Prostate gland (tissue), 2 donors: ENCODE measurements at regions not wholly inside any gene's neighbourhood (a gene's known extent, or its start where the extent isn't known, plus 50 kb on each side); places are given as distances from the start of the nearest gene placed in this dataset.
"Not testable (repeated sequence)": the region's sequence is repeated elsewhere in the genome, so short reads cannot be mapped to it uniquely, and the experiment has no call there.

Experiments used
- DNase-seq: peaks from one replicate; pipeline ENCODE4 v3.0.0-alpha.2; 2019; ENCODE audit warnings: low spot score
- H3K27ac ChIP-seq, 2 donors: fragments of 200-600 bp; sonication (generic); 2 replicates each; pipeline ENCODE4 v1.5.1; 2017 to 2019
- H3K27me3 ChIP-seq: fragments of 200-600 bp; sonication (generic); replicated peaks from 2 replicates; pipeline ENCODE4 v1.5.1; 2019; ENCODE audit not compliant: insufficient read depth
- H3K36me3 ChIP-seq, 2 donors: fragments of 200-600 bp; sonication (generic); 1 replicate in 1 of 2; 2 replicates in 1 of 2; pipeline versions ENCODE4 v1.5.1 to v1.8.1; 2017 to 2019
- H3K4me1 ChIP-seq: fragments of 200-600 bp; sonication (generic); replicated peaks from 2 replicates; pipeline ENCODE4 v1.5.1; 2019
- H3K4me3 ChIP-seq, 2 donors: fragments of 200-600 bp; sonication (generic); 2 replicates each; pipeline ENCODE4 v1.5.1; 2017 to 2019
- H3K9me3 ChIP-seq: fragments of 200-600 bp; sonication (generic); 2 replicates; pipeline ENCODE4 v1.5.1; 2017
- CTCF ChIP-seq, 4 experiments: fragments of 200-600 bp in 2 of 4; fragments of 450-650 bp in 2 of 4; sonication (generic) in 2 of 4; IDR thresholded peaks; 1 replicate in 3 of 4; 2 replicates in 1 of 4; pipeline ENCODE4 v1.5.1; 2016 to 2019; ENCODE audit warnings: antibody characterized with exemption in 4 of 4, mild to moderate bottlenecking in 2 of 4, moderate library complexity in 2 of 4
- POLR2A ChIP-seq: fragments of 450-650 bp; IDR thresholded peaks from one replicate; pipeline ENCODE4 v1.6.1; 2016; ENCODE audit warnings: antibody characterized with exemption, mild to moderate bottlenecking
- POLR2AphosphoS5 ChIP-seq: sonication (generic); formaldehyde crosslinking; IDR thresholded peaks from one replicate; pipeline ENCODE4 v1.6.1; 2017; ENCODE audit warnings: antibody characterized with exemption
- WGBS: methylation state at CpG from one replicate; pipeline ENCODE4 v1.1.5; 2018; 5-methylcytosine and 5-hydroxymethylcytosine counted together
- intact Hi-C: fragments of 100-400 bp; cut with DNase I; formaldehyde crosslinking; loops from one replicate; pipeline ENCODE4 v1.14.2; 2022

GRCh38 chrX:124764354-124764753, 418.0 kb downstream of the SH2D1A start:
- Histone ChIP-seq H3K27me3 (no peaks in the 10 kb centered on the region), H3K36me3 (no peaks in the 10 kb centered on the region), H3K4me1 (no peaks in the 10 kb centered on the region), H3K27ac (no peak overlapping the region), H3K4me3 (no peak overlapping the region), H3K9me3 (no peaks in the 10 kb centered on the region)
- TF ChIP-seq POLR2AphosphoS5 (no peak), CTCF (IDR thresholded peaks at IDR 0.05) (no peak), POLR2A (no peak)
- WGBS, result 93% methylated on average over 1 of the region's 1 CpG
- intact Hi-C loops, result no loop called here
- DNase-seq, result no peak

DNA sequence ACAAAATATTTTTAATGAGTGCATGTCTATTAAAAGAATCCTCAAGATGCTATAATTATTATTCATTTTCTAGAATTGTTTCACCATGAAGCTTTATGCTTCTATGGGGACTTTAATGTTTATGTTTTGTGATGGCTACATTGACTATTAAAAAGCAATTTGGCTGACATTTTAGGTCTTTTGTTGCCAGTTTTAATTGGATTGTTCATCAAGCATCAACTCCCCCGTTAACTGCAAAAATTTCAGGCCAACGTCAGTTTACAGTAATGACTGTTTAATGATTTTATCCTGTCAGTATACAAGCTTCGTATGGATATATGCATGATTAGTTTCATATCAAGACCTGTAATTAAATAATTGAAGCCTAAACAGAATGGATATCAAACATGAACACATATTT, 422.8 kb downstream of the SH2D1A start:
- H3K4me3 ChIP-seq, result no peak overlapping the region
- intact Hi-C loops, result no loop called here
- H3K36me3 ChIP-seq, result no peaks in the 10 kb centered on the region
- DNase-seq, result no peak
- no peaks in the 10 kb centered on the region for H3K27me3 ChIP-seq
- TF ChIP-seq POLR2A, result no peak
- no peak for TF ChIP-seq POLR2AphosphoS5
- no peak for TF ChIP-seq CTCF (IDR thresholded peaks at IDR 0.05)
- WGBS, result 47% methylated on average over 3 of the region's 3 CpGs
- no peaks in the 10 kb centered on the region for H3K9me3 ChIP-seq
- no peak overlapping the region for H3K27ac ChIP-seq
- no peaks in the 10 kb centered on the region for H3K4me1 ChIP-seq

GRCh38 chrX:124771292-124771691, 424.9 kb downstream of the SH2D1A start:
- Histone ChIP-seq H3K9me3 (no peaks in the 10 kb centered on the region), H3K27ac (no peak overlapping the region), H3K27me3 (no peaks in the 10 kb centered on the region), H3K36me3 (no peaks in the 10 kb centered on the region), H3K4me1 (no peaks in the 10 kb centered on the region), H3K4me3 (no peak overlapping the region)
- no peak for DNase-seq
- no peak for TF ChIP-seq POLR2A
- no peak for TF ChIP-seq CTCF (IDR thresholded peaks at IDR 0.05)
- TF ChIP-seq POLR2AphosphoS5, result no peak
- intact Hi-C loops, result no loop called here
- WGBS, result 95% methylated on average over 2 of the region's 2 CpGs

GRCh38 chrX:124788253-124788652, 441.9 kb downstream of the SH2D1A start:
- H3K4me1 ChIP-seq, intact Hi-C loops: not testable (repeated sequence)

DNA sequence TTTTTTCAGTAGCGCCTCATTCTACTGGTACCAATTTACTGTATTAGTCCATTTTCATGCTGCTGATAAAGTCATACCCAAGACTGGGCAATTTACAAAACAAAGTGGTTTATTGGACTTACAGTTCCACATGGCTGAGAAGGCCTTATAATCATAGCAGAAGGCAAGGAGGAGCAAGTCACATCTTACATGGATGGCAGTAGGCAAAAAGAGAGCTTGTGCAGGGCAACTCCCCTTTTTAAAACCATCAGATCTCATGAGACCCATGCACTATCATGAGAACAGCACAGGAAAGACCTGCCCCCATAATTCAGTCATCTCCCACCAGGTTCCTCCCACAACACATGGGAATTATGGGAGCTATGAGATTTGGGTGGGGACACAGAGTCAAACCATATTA, 443.5 kb downstream of the SH2D1A start:
- H3K36me3 ChIP-seq, H3K9me3 ChIP-seq, H3K4me1 ChIP-seq, H3K4me3 ChIP-seq, H3K27me3 ChIP-seq, H3K27ac ChIP-seq, DNase-seq, intact Hi-C loops: not testable (repeated sequence)
- 100% methylated on average over 1 of the region's 1 CpG for WGBS

More at GRCh38 chrX:124788253-124788652, 441.9 kb downstream of the SH2D1A start:
- DNase-seq, H3K27ac ChIP-seq, H3K27me3 ChIP-seq, H3K36me3 ChIP-seq, H3K9me3 ChIP-seq, H3K4me3 ChIP-seq: not testable (repeated sequence)
- WGBS, result 98% methylated on average over 4 of the region's 4 CpGs

DNA sequence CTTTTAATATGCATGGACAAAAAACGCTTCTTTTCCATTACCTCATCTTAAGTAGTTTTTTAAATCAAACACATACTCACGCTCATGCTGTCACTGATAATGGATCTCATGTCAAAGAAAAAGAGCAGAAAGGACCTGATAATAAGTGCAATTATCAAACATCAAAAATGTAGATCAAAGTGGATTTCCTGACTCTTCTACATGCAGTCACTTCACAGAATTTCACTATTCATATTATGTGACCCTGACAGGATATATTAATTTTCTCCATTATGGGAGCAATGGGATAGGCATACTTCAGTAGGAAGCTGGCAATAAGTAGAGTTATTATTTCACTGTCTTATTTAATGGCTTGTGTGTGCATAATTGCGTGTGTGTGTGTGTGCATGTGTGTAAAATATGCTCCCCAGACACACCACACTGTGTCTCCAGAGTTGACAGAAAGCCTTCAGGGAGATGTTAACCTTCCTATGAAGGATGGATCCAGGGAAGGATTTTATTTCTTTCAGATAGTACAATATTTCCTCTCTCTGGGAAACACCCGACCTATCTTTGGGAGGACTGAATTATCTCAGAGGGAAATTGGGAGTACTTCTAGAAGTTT, 445.2 kb downstream of the SH2D1A start:
- no peaks in the 10 kb centered on the region for H3K4me1 ChIP-seq
- H3K9me3 ChIP-seq, result no peaks in the 10 kb centered on the region
- WGBS, result 78% methylated on average over 4 of the region's 4 CpGs
- no peak overlapping the region for H3K27ac ChIP-seq
- no peak overlapping the region for H3K4me3 ChIP-seq
- no peak for TF ChIP-seq POLR2A
- H3K27me3 ChIP-seq, result no peaks in the 10 kb centered on the region
- intact Hi-C loops, result no loop called here
- no peak for DNase-seq
- no peaks in the 10 kb centered on the region for H3K36me3 ChIP-seq
